SH-SY5Y (cell line): ENCODE measurements at regions not wholly inside any gene's neighbourhood (a gene's known extent, or its start where the extent isn't known, plus 50 kb on each side); places are given as distances from the start of the nearest gene placed in this dataset.

Experiments
- GATA2 ChIP-seq: IDR thresholded peaks from 2 replicates; pipeline ENCODE4 v1.6.1; 2011; ENCODE audit warnings: mild to moderate bottlenecking, low read depth, low read length
- GATA3 ChIP-seq: IDR thresholded peaks from 2 replicates; pipeline ENCODE4 v1.6.1; 2011; ENCODE audit warnings: low read depth, mild to moderate bottlenecking, low read length, moderate library complexity

GRCh38 chr4:4783847-4784246 lies 75.6 kb upstream of the MSX1 start:
- no peak for TF ChIP-seq GATA2
- no peak for TF ChIP-seq GATA3
